CD14-positive monocyte (primary cell): ENCODE measurements at regions not wholly inside any gene's neighbourhood (a gene's known extent, or its start where the extent isn't known, plus 50 kb on each side); places are given as distances from the start of the nearest gene placed in this dataset.

ENCODE experiments used
- DNase-seq, 3 donors: peaks; one replicate each; pipeline ENCODE4 v3.0.0-alpha.2; 2011 to 2022
- H2AFZ ChIP-seq: 2 replicates; pipeline ENCODE4 v1.6.0; 2012; ENCODE audit warnings: mild to moderate bottlenecking, low read depth, low read length, inconsistent platforms; ENCODE audit not compliant: insufficient read depth, poor library complexity, severe bottlenecking
- H3K27ac ChIP-seq, 2 donors: 1 replicate in 1 of 2; 2 replicates in 1 of 2; pipeline ENCODE4 v1.5.1; 2012 to 2013; ENCODE audit warnings: low read length in 2 of 2, control low read depth in 1 of 2, inconsistent platforms in 1 of 2, low read depth in 1 of 2, mild to moderate bottlenecking in 1 of 2
- H3K27me3 ChIP-seq, 2 donors: one replicate each; pipeline versions ENCODE4 v1.6.0 to v1.6.1; 2011 to 2013; ENCODE audit warnings: low read length in 2 of 2; ENCODE audit not compliant: control insufficient read depth in 2 of 2, insufficient read depth in 2 of 2
- H3K36me3 ChIP-seq, 2 donors: replicated peaks in 1 of 2; 1 replicate in 1 of 2; 2 replicates in 1 of 2; pipeline versions ENCODE4 v1.5.1 to v1.6.1; 2012 to 2013; ENCODE audit warnings: low read length in 2 of 2, control low read depth in 1 of 2, inconsistent platforms in 1 of 2, mild to moderate bottlenecking in 1 of 2; ENCODE audit not compliant: insufficient read depth in 2 of 2, control insufficient read depth in 1 of 2
- H3K4me1 ChIP-seq, 2 donors: 1 replicate in 1 of 2; 2 replicates in 1 of 2; pipeline versions ENCODE4 v1.5.1 to v1.6.1; 2012 to 2013; ENCODE audit warnings: low read length in 2 of 2, control low read depth in 1 of 2, inconsistent platforms in 1 of 2, mild to moderate bottlenecking in 1 of 2, moderate library complexity in 1 of 2; ENCODE audit not compliant: insufficient read depth in 2 of 2, control insufficient read depth in 1 of 2
- H3K4me2 ChIP-seq: replicated peaks from 2 replicates; pipeline ENCODE3; 2012; ENCODE audit warnings: low read length, moderate library complexity, mild to moderate bottlenecking; ENCODE audit not compliant: poor library complexity, severe bottlenecking; ENCODE audit errors: extremely low read depth
- H3K4me3 ChIP-seq, 3 experiments: fragments of 200-600 bp in 1 of 3; sonication (generic) in 1 of 3; replicated peaks in 1 of 3; 1 replicate in 2 of 3; 2 replicates in 1 of 3; pipeline ENCODE4 v1.5.1; 2011 to 2013; ENCODE audit warnings: low read length in 3 of 3, mild to moderate bottlenecking in 3 of 3, control low read depth in 2 of 3, low read depth in 2 of 3, inconsistent platforms in 1 of 3, moderate library complexity in 1 of 3
- H3K79me2 ChIP-seq: 2 replicates; pipeline ENCODE4 v1.6.0; 2012; ENCODE audit warnings: mild to moderate bottlenecking, control low read depth, inconsistent platforms, low read length, moderate library complexity; ENCODE audit not compliant: insufficient read depth
- H3K9ac ChIP-seq: 2 replicates; pipeline ENCODE4 v1.6.0; 2017; ENCODE audit warnings: low read length, mild to moderate bottlenecking; ENCODE audit not compliant: insufficient read depth, poor library complexity, severe bottlenecking
- H3K9me3 ChIP-seq, 2 donors: replicated peaks in 1 of 2; 1 replicate in 1 of 2; 2 replicates in 1 of 2; pipeline versions ENCODE4 v1.5.1 to v1.6.1; 2012 to 2013; ENCODE audit warnings: low read length in 2 of 2, control low read depth in 1 of 2; ENCODE audit not compliant: control insufficient read depth in 1 of 2, insufficient read depth in 1 of 2
- H4K20me1 ChIP-seq: 2 replicates; pipeline ENCODE4 v1.6.0; 2012; ENCODE audit warnings: mild to moderate bottlenecking, low read length, control low read depth, moderate library complexity; ENCODE audit not compliant: insufficient read depth
- H3K27ac Mint-ChIP-seq, 7 donors: one replicate each; pipeline ENCODE4 v1.8.0; 2020; ENCODE audit warnings: mild to moderate bottlenecking in 7 of 7, mixed read lengths in 7 of 7, moderate library complexity in 6 of 7, inconsistent platforms in 2 of 7
- H3K27me3 Mint-ChIP-seq, 3 donors: one replicate each; pipeline ENCODE4 v1.8.0; 2021 to 2022; ENCODE audit warnings: low read depth in 3 of 3, mild to moderate bottlenecking in 3 of 3, mixed read lengths in 3 of 3, moderate library complexity in 3 of 3, inconsistent platforms in 1 of 3
- H3K36me3 Mint-ChIP-seq, 2 donors: one replicate each; pipeline ENCODE4 v1.8.0; 2020; ENCODE audit warnings: mixed read lengths in 2 of 2, inconsistent platforms in 1 of 2, mild to moderate bottlenecking in 1 of 2
- H3K4me1 Mint-ChIP-seq: one replicate; pipeline ENCODE4 v1.8.0; 2020; ENCODE audit warnings: mild to moderate bottlenecking, mixed read lengths
- H3K4me3 Mint-ChIP-seq, 2 donors: one replicate each; pipeline ENCODE4 v1.8.0; 2020; ENCODE audit warnings: mild to moderate bottlenecking in 2 of 2, mixed read lengths in 2 of 2, moderate library complexity in 1 of 2
- H3K9me3 Mint-ChIP-seq, 7 donors: one replicate each; pipeline ENCODE4 v1.8.0; 2020 to 2022; ENCODE audit warnings: mixed read lengths in 7 of 7, mild to moderate bottlenecking in 6 of 7, moderate library complexity in 6 of 7, inconsistent platforms in 2 of 7
- CTCF ChIP-seq: fragments of 200-600 bp; IDR thresholded peaks from one replicate; pipeline ENCODE4 v1.8.0; 2022; ENCODE audit warnings: antibody characterized with exemption, mild to moderate bottlenecking
- WGBS: methylation state at CpG from one replicate; pipeline ENCODE4 v1.1.5; 2013; ENCODE audit warnings: missing lambda C conversion rate; ENCODE audit not compliant: insufficient coverage; 5-methylcytosine and 5-hydroxymethylcytosine counted together
- intact Hi-C, 2 donors: fragments of 100-400 bp; cut with micrococcal nuclease; formaldehyde crosslinking; loops; one replicate each; pipeline versions ENCODE4 v1.15.0 to v1.15.1; 2023

GRCh38 chr13:84445776-84446175 lies 563.5 kb upstream of the SLITRK1 start:
- intact Hi-C loops, result no loop called here
- Histone ChIP-seq H3K36me3 (no peaks in the 10 kb centered on the region), H3K4me1 (no peaks in the 10 kb centered on the region), H4K20me1 (no peaks in the 10 kb centered on the region), H3K9ac (no peak overlapping the region), H3K4me3 (no peak overlapping the region), H3K79me2 (no peaks in the 10 kb centered on the region), H2AFZ (no peak overlapping the region), H3K4me2 (no peak overlapping the region), H3K27me3 (no peaks in the 10 kb centered on the region), H3K27ac (no peak overlapping the region), H3K9me3 (peaks cover 23 to 25% of the 10 kb centered on the region in 2 donors)
- DNase-seq, result no peak
- Mint-ChIP-seq H3K27ac (no peak overlapping the region), H3K4me3 (no peak overlapping the region), H3K9me3 (peaks cover 3 to 24% (median 15%) of the 10 kb centered on the region in 7 donors), H3K4me1 (no peaks in the 10 kb centered on the region), H3K36me3 (no peaks in the 10 kb centered on the region), H3K27me3 (no peaks in the 10 kb centered on the region)
- no peak for TF ChIP-seq CTCF
- WGBS, result 95% methylated on average over 3 of the region's 5 CpGs

- peaks cover 3 to 25% (median 18%) of the 10 kb centered on the region in 7 donors for H3K9me3 Mint-ChIP-seq
- Histone ChIP-seq H3K79me2 (no peaks in the 10 kb centered on the region), H3K27ac (no peak overlapping the region), H2AFZ (no peak overlapping the region), H3K4me1 (no peaks in the 10 kb centered on the region), H3K4me3 (no peak overlapping the region), H4K20me1 (no peaks in the 10 kb centered on the region), H3K27me3 (no peaks in the 10 kb centered on the region), H3K4me2 (no peak overlapping the region), H3K36me3 (no peaks in the 10 kb centered on the region), H3K9me3 (peaks cover 23 to 25% of the 10 kb centered on the region in 2 donors), H3K9ac (no peak overlapping the region)
- no peak for TF ChIP-seq CTCF
- H3K27ac Mint-ChIP-seq, result no peak overlapping the region
- no peaks in the 10 kb centered on the region for H3K36me3 Mint-ChIP-seq
- H3K4me3 Mint-ChIP-seq, result no peak overlapping the region
- no peaks in the 10 kb centered on the region for H3K27me3 Mint-ChIP-seq
- DNase-seq, result no peak
- H3K4me1 Mint-ChIP-seq, result no peaks in the 10 kb centered on the region
- intact Hi-C loops, result no loop called here
Observed at GRCh38 chr13:84443463-84443862, 561.2 kb upstream of the SLITRK1 start.
